Tibial nerve (tissue), 4 donors: ENCODE measurements at regions not wholly inside any gene's neighbourhood (a gene's known extent, or its start where the extent isn't known, plus 50 kb on each side); places are given as distances from the start of the nearest gene placed in this dataset.
"Not testable (repeated sequence)": the region's sequence is repeated elsewhere in the genome, so short reads cannot be mapped to it uniquely, and the experiment has no call there.

Source experiments
- DNase-seq, 2 donors: peaks; one replicate each; pipeline ENCODE4 v3.0.0-alpha.2; 2019; ENCODE audit warnings: low spot score in 2 of 2
- H3K27ac ChIP-seq, 4 donors: fragments of 200-600 bp; sonication (generic) in 3 of 4; one replicate each; pipeline ENCODE4 v1.5.1; 2017 to 2019; ENCODE audit warnings: mild to moderate bottlenecking in 1 of 4
- H3K27me3 ChIP-seq, 2 donors: fragments of 200-600 bp; sonication (generic) in 1 of 2; one replicate each; pipeline versions ENCODE4 v1.5.1 to v1.6.0; 2017 to 2019
- H3K36me3 ChIP-seq, 3 donors: fragments of 200-600 bp; sonication (generic); one replicate each; pipeline ENCODE4 v1.5.1; 2018 to 2019
- H3K4me1 ChIP-seq, 4 donors: fragments of 200-600 bp; sonication (generic) in 3 of 4; one replicate each; pipeline ENCODE4 v1.5.1; 2017 to 2019
- H3K4me3 ChIP-seq, 4 donors: fragments of 200-600 bp; sonication (generic) in 3 of 4; one replicate each; pipeline ENCODE4 v1.5.1; 2017 to 2019; ENCODE audit warnings: mild to moderate bottlenecking in 1 of 4, moderate library complexity in 1 of 4
- H3K9me3 ChIP-seq, 4 donors: fragments of 200-600 bp; sonication (generic) in 3 of 4; one replicate each; pipeline ENCODE4 v1.5.1; 2017 to 2019
- EP300 ChIP-seq, 2 donors: sonication (generic); formaldehyde crosslinking; IDR thresholded peaks; one replicate each; pipeline ENCODE4 v1.6.1; 2017; ENCODE audit warnings: antibody characterized with exemption in 2 of 2, mild to moderate bottlenecking in 1 of 2
- POLR2A ChIP-seq, 2 donors: fragments of 450-650 bp; IDR thresholded peaks; one replicate each; pipeline ENCODE4 v1.6.1; 2017; ENCODE audit warnings: antibody characterized with exemption in 2 of 2, mild to moderate bottlenecking in 2 of 2, moderate library complexity in 2 of 2
- WGBS, 2 donors: methylation state at CpG; one replicate each; pipeline ENCODE4 v1.1.5; 2018; 5-methylcytosine and 5-hydroxymethylcytosine counted together
- TF ChIP-seq, protein P1 (sequence below), 5 experiments: fragments of 200-600 bp in 3 of 5; fragments of 450-650 bp in 2 of 5; sonication (generic) in 3 of 5; IDR thresholded peaks; one replicate each; pipeline ENCODE4 v1.5.1; 2016 to 2019; ENCODE audit warnings: antibody characterized with exemption in 5 of 5, mild to moderate bottlenecking in 3 of 5, moderate library complexity in 2 of 5

DNA sequence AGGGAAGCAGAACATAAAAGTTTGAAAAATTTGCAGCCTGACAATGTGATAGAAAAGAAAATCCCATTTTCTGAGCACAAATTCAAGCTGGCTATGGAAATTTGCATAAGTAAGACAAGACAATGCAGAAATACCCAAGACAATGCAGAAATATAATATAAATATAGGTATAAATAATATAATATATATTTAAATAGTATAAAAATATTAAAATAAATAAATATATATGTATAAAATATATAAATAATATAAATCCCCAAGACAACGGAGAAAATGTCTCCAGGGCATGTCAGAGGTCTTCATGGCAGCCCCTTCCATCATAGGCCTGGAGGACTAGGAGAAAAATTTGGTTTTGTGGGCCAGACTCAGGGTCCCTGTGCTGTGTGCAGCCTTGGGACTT is 125.0 kb upstream of the AADAT start:
- DNase-seq: no peak
- no peaks in the 10 kb centered on the region for H3K36me3 ChIP-seq
- H3K4me3 ChIP-seq: no peak overlapping the region
- WGBS, 2 donors: 62 to 78% methylated on average over 1 of the region's 1 CpG
- H3K27me3 ChIP-seq: no peaks in the 10 kb centered on the region
- TF ChIP-seq POLR2A (IDR thresholded peaks at IDR 0.05) (no peak), EP300 (IDR thresholded peaks at IDR 0.05) (no peak)
- TF ChIP-seq, protein P1, sequence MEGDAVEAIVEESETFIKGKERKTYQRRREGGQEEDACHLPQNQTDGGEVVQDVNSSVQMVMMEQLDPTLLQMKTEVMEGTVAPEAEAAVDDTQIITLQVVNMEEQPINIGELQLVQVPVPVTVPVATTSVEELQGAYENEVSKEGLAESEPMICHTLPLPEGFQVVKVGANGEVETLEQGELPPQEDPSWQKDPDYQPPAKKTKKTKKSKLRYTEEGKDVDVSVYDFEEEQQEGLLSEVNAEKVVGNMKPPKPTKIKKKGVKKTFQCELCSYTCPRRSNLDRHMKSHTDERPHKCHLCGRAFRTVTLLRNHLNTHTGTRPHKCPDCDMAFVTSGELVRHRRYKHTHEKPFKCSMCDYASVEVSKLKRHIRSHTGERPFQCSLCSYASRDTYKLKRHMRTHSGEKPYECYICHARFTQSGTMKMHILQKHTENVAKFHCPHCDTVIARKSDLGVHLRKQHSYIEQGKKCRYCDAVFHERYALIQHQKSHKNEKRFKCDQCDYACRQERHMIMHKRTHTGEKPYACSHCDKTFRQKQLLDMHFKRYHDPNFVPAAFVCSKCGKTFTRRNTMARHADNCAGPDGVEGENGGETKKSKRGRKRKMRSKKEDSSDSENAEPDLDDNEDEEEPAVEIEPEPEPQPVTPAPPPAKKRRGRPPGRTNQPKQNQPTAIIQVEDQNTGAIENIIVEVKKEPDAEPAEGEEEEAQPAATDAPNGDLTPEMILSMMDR (IDR thresholded peaks at IDR 0.05): no peak
- no peaks in the 10 kb centered on the region for H3K4me1 ChIP-seq
- no peak overlapping the region for H3K27ac ChIP-seq
- H3K9me3 ChIP-seq: peaks cover 0 to 51% (median 3%) of the 10 kb centered on the region in 4 donors

DNA sequence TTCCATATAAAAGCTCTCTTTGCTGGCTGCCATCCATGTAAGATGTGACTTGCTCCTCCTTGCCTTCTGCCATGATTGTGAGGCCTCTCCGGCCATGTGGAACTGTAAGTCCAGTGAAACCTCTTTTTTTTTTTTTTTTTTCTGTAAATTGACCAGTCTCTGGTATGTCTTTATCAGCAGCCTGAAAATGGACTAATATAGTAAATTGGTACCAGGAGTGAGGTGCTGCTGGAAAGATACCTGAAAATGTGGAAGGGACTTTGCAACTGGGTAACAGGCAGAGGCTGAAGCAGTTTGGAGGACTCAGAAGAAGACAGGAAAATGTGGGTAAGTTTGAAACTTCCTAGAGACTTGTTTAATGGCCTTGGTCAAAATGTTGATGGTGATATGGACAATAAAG is 124.3 kb upstream of the AADAT start:
- peaks cover 0 to 45% (median 3%) of the 10 kb centered on the region in 4 donors for H3K9me3 ChIP-seq
- TF ChIP-seq EP300 (IDR thresholded peaks at IDR 0.05) (no peak), POLR2A (IDR thresholded peaks at IDR 0.05) (no peak)
- TF ChIP-seq, protein P1 (IDR thresholded peaks at IDR 0.05): no peak
- 78 to 94% methylated on average over 1 of the region's 1 CpG for WGBS, 2 donors

DNA sequence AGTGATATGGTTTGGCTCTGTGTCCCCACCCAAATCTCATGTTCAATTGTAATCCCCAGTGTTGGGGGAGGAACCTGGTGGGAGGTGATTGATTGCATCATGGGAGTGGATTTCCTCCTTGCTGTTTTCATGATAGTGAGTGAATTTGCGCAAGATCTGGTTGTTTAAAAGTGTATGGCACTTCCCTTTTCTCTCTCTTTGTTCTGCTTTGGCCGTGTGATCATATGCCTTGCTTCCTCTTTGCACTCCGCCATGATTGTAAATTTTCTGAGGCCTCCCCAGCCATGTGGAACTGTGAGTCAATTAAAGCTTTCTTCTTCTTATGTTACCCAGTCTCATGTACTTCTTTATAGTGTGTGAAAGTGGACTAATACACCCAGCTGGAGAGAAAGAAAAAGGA is 113.0 kb upstream of the AADAT start:
- peaks cover 0 to 10% (median 0%) of the 10 kb centered on the region in 4 donors for H3K9me3 ChIP-seq
- DNase-seq: no peak
- no peak overlapping the region for H3K4me3 ChIP-seq
- H3K4me1 ChIP-seq: no peaks in the 10 kb centered on the region
- no peak overlapping the region for H3K27ac ChIP-seq
- WGBS, 2 donors: 68 to 71% methylated on average over 3 of the region's 3 CpGs
- H3K27me3 ChIP-seq: no peaks in the 10 kb centered on the region
- H3K36me3 ChIP-seq: no peaks in the 10 kb centered on the region
- TF ChIP-seq, protein P1 (IDR thresholded peaks at IDR 0.05): no peak
- no peak for TF ChIP-seq EP300 (IDR thresholded peaks at IDR 0.05)
- TF ChIP-seq POLR2A (IDR thresholded peaks at IDR 0.05): no peak

More for the DNA sequence above, 124.3 kb upstream of the AADAT start:
- Histone ChIP-seq H3K27me3 (no peaks in the 10 kb centered on the region), H3K4me1 (no peaks in the 10 kb centered on the region), H3K4me3 (no peak overlapping the region), H3K36me3 (no peaks in the 10 kb centered on the region), H3K27ac (no peak overlapping the region)
- DNase-seq: no peak

DNA sequence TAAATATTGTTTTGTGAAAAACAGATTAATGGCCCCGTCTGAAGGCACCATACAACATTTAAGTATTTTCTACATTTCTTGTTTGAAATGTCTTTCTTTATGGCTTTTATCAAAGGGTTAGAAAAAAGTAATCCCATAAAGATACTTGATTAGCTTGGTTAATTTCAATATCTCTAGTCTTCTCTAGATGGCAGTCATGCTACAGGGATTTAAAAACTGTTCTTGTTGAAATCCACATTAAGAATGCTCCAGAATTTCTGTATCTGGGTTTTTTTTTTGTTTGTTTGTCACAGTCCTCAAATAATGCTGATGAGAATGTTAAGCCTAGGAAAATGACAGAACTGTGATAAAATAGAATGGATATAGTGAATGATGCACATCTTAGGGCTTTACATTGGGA is 109.0 kb upstream of the AADAT start:
- WGBS, 2 donors: 75 to 78% methylated on average over 1 of the region's 1 CpG
- Histone ChIP-seq H3K4me3 (no peak overlapping the region), H3K36me3 (no peaks in the 10 kb centered on the region), H3K4me1 (no peaks in the 10 kb centered on the region), H3K27ac (no peak overlapping the region), H3K27me3 (no peaks in the 10 kb centered on the region), H3K9me3 (peaks cover 0 to under 1% (median 0%) of the 10 kb centered on the region in 4 donors)
- DNase-seq: no peak
- TF ChIP-seq POLR2A (IDR thresholded peaks at IDR 0.05) (no peak), EP300 (IDR thresholded peaks at IDR 0.05) (no peak)
- TF ChIP-seq, protein P1 (IDR thresholded peaks at IDR 0.05): no peak

- 45 to 61% methylated on average over 2 of the region's 2 CpGs for WGBS, 2 donors
- not testable (repeated sequence) for DNase-seq, H3K4me1 ChIP-seq, H3K27me3 ChIP-seq, H3K9me3 ChIP-seq, H3K4me3 ChIP-seq, H3K27ac ChIP-seq, H3K36me3 ChIP-seq
These were observed 105.0 kb upstream of the AADAT start for GRCh38 chr4:170194794-170195193.

DNA sequence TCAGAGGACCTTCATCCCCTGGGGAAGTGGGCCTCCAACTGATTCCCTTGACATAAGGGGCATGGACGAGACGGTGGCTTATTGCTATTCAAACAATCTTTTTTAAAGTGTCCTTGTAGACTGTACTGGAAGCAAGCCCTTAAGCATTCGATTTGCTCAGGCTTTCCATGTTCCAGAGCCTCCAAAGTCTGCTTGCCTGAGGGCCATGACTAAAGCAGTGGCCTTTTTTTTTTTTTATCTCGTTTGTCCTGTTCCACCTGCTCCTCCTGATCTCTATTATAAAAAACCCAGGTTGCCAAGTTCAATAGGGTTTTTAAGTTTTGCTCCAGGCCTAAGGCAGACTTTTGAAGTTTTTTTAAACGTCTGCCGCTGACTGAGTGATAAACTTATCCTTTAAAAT is 103.7 kb upstream of the AADAT start:
- DNase-seq: no peak
- TF ChIP-seq POLR2A (IDR thresholded peaks at IDR 0.05): no peak
- TF ChIP-seq, protein P1 (IDR thresholded peaks at IDR 0.05): no peak
- TF ChIP-seq EP300 (IDR thresholded peaks at IDR 0.05): no peak
- 56 to 80% methylated on average over 6 of the region's 6 CpGs for WGBS, 2 donors
- Histone ChIP-seq H3K27me3 (no peaks in the 10 kb centered on the region), H3K9me3 (no peaks in the 10 kb centered on the region), H3K4me3 (no peak overlapping the region), H3K4me1 (no peaks in the 10 kb centered on the region), H3K36me3 (no peaks in the 10 kb centered on the region), H3K27ac (no peak overlapping the region)
